ENCODE measurements at regions not wholly inside any gene's neighbourhood (a gene's known extent, or its start where the extent isn't known, plus 50 kb on each side); places are given as distances from the start of the nearest gene placed in this dataset.
"Not testable (repeated sequence)": the region's sequence is repeated elsewhere in the genome, so short reads cannot be mapped to it uniquely, and the experiment has no call there.

DNA sequence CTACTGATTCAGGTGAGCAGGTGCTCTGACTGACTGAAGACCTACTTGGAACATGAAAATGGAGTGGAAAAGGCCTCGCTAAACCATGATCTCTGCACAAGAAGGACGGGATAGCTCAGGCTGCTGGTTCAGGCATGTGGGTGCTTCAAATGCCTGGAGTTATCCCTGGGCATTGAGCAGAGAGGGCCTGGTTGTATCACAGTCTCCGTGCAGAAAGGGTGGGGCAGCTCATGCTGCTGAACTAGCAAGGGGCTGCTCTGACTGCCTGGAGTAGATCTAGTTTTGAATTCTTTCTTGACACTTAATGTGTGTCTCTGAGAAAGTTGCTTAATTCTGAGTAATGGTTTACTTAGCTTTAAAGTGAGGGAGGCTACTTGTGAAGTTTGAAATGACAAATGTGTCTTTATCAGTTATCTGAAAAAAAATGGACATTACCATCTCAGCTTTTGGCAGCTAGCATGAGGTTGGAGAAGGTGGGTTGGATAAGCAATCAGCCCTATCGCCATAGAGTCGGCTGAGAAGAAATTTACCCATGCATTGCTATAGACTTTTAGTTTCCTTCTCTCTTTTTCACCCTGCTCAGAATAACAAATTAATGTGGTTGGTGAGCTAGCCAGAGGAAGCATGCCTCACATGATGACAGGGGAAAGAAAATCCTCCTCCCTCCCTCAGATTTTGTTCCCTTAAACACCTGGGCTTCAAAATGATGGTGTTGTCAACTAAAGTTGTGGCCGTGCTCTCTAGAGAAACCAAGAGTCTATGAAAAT lies 832.4 kb downstream of the STIM2 start:
- TF ChIP-seq FOSL2 (IDR thresholded peaks at IDR 0.05; ENCODE audit: borderline replicate concordance, low read depth) (no peak), EP300 (IDR thresholded peaks at IDR 0.05; ENCODE audit: borderline replicate concordance in 1 of 2, low read depth in 1 of 2, low read length in 1 of 2) (no peak), SIN3A (IDR thresholded peaks at IDR 0.05; ENCODE audit: borderline replicate concordance, low read depth, low read length) (no peak), TEAD4 (IDR thresholded peaks at IDR 0.05; ENCODE audit: borderline replicate concordance, insufficient read depth) (no peak), SMC3 (IDR thresholded peaks at IDR 0.05; ENCODE audit: low read depth, low read length) (no peak), MEF2A (IDR thresholded peaks at IDR 0.05; ENCODE audit: borderline replicate concordance, low read depth) (no peak), FOXJ3 (CRISPR knock-in tag; IDR thresholded peaks at IDR 0.05) (no peak), GATA2 (CRISPR knock-in tag; IDR thresholded peaks at IDR 0.05) (no peak)
- H3F3A ChIP-seq (replicated peaks; ENCODE audit: insufficient read depth) = no peaks in the 10 kb centered on the region
- WGBS (ENCODE audit: low lambda C conversion rate) = 23% methylated on average over 5 of the region's 6 CpGs
- no peak for DNase-seq
- no peak overlapping the region for H3K9ac ChIP-seq
- peaks cover 0 to 2% of the 10 kb centered on the region in 2 experiments for H3K36me3 ChIP-seq (replicated peaks in 1 of 2; ENCODE audit: control insufficient read depth in 1 of 2, insufficient read depth in 2 of 2, low read length in 1 of 2)
- H3K27ac ChIP-seq (ENCODE audit: low read depth in 2 of 2, low read length in 1 of 2) = no peak overlapping the region
- no peaks in the 10 kb centered on the region for H3K9me2 ChIP-seq
- no peaks in the 10 kb centered on the region for H3K9me3 ChIP-seq
- no peak overlapping the region for H2AFZ ChIP-seq (ENCODE audit: low read depth)
- no peaks in the 10 kb centered on the region for H3K27me3 ChIP-seq (ENCODE audit: insufficient read depth)
- ChIA-PET POLR2A (no interaction called here), CTCF (interaction anchor here (1.4 to 2.0 kb wide), 3 partner anchors 8 to 14 kb away, joined by 3 to 8 read pairs (median 7); no protein-coding TSS in a partner anchor)
- H3K4me1 ChIP-seq (ENCODE audit: control insufficient read depth in 1 of 2, insufficient read depth in 2 of 2, low read depth in 1 of 2, low read length in 1 of 2) = no peaks in the 10 kb centered on the region
- no peak overlapping the region for H3K4me2 ChIP-seq
- no peaks in the 10 kb centered on the region for H3K79me2 ChIP-seq (ENCODE audit: insufficient read depth)
- H3K4me3 ChIP-seq (ENCODE audit: low read depth in 2 of 2, low read length in 1 of 2) = no peak overlapping the region
- H4K20me1 ChIP-seq (ENCODE audit: insufficient read depth) = no peaks in the 10 kb centered on the region

DNA sequence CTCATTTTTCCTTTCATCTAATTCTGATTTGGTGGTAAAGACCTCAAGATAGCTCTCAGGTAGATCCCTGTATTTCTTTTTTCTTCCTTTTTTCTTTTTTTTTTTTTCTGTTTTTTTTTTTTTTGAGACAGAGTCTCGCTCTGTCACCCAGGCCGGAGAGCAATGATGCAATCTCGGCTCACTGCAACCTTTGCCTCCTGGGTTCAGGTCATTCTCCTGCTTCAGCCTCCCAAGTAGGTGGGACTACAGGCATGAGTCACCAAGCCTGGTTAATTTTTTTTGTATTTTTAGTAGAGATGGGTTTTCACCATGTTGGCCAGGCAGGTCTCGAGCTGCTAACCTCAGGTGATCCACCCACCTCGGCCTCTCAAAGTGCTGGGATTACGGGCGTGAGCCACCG lies 835.6 kb downstream of the STIM2 start:
- H3K36me3 ChIP-seq (replicated peaks in 1 of 2; ENCODE audit: control insufficient read depth in 1 of 2, insufficient read depth in 2 of 2, low read length in 1 of 2); POLR2A ChIA-PET: not testable (repeated sequence)

DNA sequence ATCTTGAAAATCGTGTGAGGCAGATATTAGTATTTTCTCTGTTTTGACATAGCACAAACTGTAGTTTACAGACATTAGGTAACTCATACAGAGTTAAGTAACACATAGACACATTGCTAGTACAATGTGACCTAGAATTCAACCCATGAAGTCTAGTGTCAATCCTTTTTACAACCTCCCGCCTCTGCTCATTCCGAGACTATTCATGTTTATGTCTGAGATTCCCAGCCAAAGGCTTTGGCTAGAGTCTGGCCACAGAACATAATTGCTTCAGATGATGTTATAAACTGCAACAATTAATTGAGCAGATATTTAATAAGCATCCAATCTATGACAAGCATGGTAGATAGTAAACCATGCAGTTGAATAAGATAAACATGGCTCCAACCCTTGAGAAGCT lies 841.0 kb downstream of the STIM2 start:
- Histone ChIP-seq H2AFZ (ENCODE audit: low read depth) (no peak overlapping the region), H3K9me3 (no peaks in the 10 kb centered on the region), H3K4me1 (ENCODE audit: control insufficient read depth in 1 of 2, insufficient read depth in 2 of 2, low read depth in 1 of 2, low read length in 1 of 2) (no peaks in the 10 kb centered on the region), H3K4me3 (ENCODE audit: low read depth in 2 of 2, low read length in 1 of 2) (no peak overlapping the region), H3K4me2 (no peak overlapping the region), H3K9ac (no peak overlapping the region), H3F3A (replicated peaks; ENCODE audit: insufficient read depth) (no peaks in the 10 kb centered on the region), H3K27me3 (ENCODE audit: insufficient read depth) (no peaks in the 10 kb centered on the region), H3K79me2 (ENCODE audit: insufficient read depth) (no peaks in the 10 kb centered on the region), H3K36me3 (replicated peaks in 1 of 2; ENCODE audit: control insufficient read depth in 1 of 2, insufficient read depth in 2 of 2, low read length in 1 of 2) (no peaks in the 10 kb centered on the region), H3K27ac (ENCODE audit: low read depth in 2 of 2, low read length in 1 of 2) (no peak overlapping the region), H3K9me2 (no peaks in the 10 kb centered on the region), H4K20me1 (ENCODE audit: insufficient read depth) (no peaks in the 10 kb centered on the region)
- ChIA-PET POLR2A (no interaction called here), CTCF (interaction anchor here (0.9 to 1.6 kb wide), 2 partner anchors 9 to 10 kb away, joined by 3 to 4 read pairs; no protein-coding TSS in a partner anchor)
- TF ChIP-seq EZH2phosphoT487 (IDR thresholded peaks at IDR 0.05; ENCODE audit: borderline replicate concordance, low read depth) = no peak
- TF ChIP-seq, protein P1, sequence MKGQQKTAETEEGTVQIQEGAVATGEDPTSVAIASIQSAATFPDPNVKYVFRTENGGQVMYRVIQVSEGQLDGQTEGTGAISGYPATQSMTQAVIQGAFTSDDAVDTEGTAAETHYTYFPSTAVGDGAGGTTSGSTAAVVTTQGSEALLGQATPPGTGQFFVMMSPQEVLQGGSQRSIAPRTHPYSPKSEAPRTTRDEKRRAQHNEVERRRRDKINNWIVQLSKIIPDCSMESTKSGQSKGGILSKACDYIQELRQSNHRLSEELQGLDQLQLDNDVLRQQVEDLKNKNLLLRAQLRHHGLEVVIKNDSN (IDR thresholded peaks at IDR 0.05; ENCODE audit: borderline replicate concordance, low read depth) = no peak
- TF ChIP-seq FOXJ3 (CRISPR knock-in tag; IDR thresholded peaks at IDR 0.05) = no peak
- TF ChIP-seq GATA2 (CRISPR knock-in tag; IDR thresholded peaks at IDR 0.05) = no peak
- TF ChIP-seq MXI1 (IDR thresholded peaks at IDR 0.05; ENCODE audit: low read depth, low read length) = no peak
- TF ChIP-seq TEAD4 (IDR thresholded peaks at IDR 0.05; ENCODE audit: borderline replicate concordance, insufficient read depth) = no peak
- no peak for TF ChIP-seq RCOR1 (IDR thresholded peaks at IDR 0.05; ENCODE audit: low read length)
- TF ChIP-seq SIN3A (IDR thresholded peaks at IDR 0.05; ENCODE audit: borderline replicate concordance, low read depth, low read length) = no peak
- no peak for DNase-seq
- WGBS (ENCODE audit: low lambda C conversion rate) = 18% methylated on average over 3 of the region's 3 CpGs

More for the DNA sequence above, 835.6 kb downstream of the STIM2 start:
- not testable (repeated sequence) for H3K27me3 ChIP-seq (ENCODE audit: insufficient read depth); H3K9me3 ChIP-seq; H3K4me3 ChIP-seq (ENCODE audit: low read depth in 2 of 2, low read length in 1 of 2); H3K27ac ChIP-seq (ENCODE audit: low read depth in 2 of 2, low read length in 1 of 2); H3F3A ChIP-seq (replicated peaks; ENCODE audit: insufficient read depth); H2AFZ ChIP-seq (ENCODE audit: low read depth); H4K20me1 ChIP-seq (ENCODE audit: insufficient read depth); H3K9me2 ChIP-seq; DNase-seq; H3K4me1 ChIP-seq (ENCODE audit: control insufficient read depth in 1 of 2, insufficient read depth in 2 of 2, low read depth in 1 of 2, low read length in 1 of 2); H3K9ac ChIP-seq; H3K79me2 ChIP-seq (ENCODE audit: insufficient read depth); H3K4me2 ChIP-seq
- 8% methylated on average over 8 of the region's 8 CpGs for WGBS (ENCODE audit: low lambda C conversion rate)
- CTCF ChIA-PET = interaction anchor here (0.6 kb wide), 1 partner anchor 269 kb away, joined by 3 read pairs; no protein-coding TSS in a partner anchor

Data from SK-N-SH (cell line).